ENCODE measurements at regions not wholly inside any gene's neighbourhood (a gene's known extent, or its start where the extent isn't known, plus 50 kb on each side); places are given as distances from the start of the nearest gene placed in this dataset.

DNA sequence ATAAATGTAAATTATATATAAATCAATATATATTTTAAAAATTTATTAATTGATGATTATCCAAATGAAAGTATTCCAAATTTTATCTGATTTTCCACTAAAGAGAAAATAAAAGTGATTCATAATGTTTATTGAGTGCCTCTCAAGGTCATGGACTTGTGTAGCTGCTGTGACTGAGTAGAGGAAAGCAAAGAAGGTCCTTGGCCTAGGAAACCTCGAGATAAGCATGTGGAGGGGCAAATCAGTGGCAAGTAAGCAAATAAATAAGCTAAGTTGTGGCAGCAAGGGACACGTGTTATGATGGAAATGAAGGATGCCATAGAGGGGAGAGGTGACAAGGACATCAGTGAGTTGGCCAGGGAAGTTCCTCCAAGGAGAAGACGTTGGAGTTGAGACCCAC lies 866.1 kb upstream of the ID2 start:
- DNase-seq (ENCODE audit: low read depth): no peak

- DNase-seq (ENCODE audit: low read depth): no peak
Observed at GRCh38 chr2:7816233-7816632, 865.6 kb upstream of the ID2 start.

DNA sequence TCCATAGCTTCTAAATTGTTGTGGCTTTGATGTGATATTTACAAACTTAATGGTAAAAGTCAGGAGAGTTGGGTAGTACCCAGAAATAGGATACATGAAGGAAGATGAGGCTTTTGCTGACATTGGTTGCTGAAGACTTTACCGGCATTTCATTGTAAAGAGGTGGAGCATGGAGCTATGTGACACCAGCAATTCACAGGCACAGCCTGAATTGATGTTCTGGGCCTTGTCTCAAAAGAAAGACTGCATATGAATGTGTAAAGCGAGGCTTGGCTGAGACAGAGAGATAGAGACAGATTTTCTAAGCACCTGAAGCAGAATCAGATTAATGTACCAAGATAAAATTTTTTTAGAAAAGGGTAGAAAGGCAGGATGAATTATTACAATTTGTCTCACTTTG lies 864.9 kb upstream of the ID2 start:
- DNase-seq (ENCODE audit: low read depth): no peak

DNA sequence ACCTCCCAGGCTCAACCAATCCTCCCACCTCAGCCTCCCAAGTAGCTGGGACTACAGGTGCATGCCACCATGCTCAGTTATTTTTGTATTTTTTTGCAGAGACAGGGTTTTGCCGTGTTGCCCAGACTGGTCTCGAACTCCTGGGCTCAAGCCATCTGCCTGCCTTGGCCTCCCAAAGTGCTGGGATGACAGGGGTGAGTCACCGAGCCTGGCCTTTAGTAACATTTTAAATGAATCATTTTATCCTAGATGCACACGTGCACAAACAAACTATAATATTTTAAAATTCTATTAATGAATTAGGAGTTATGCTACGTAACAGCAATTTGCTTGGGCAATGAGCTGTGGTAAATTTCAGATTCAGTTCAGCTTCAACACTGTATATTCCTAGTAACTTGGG lies 862.5 kb upstream of the ID2 start:
- DNase-seq (ENCODE audit: low read depth): peak; percentile 28

- DNase-seq (ENCODE audit: low read depth): no peak
Observed at GRCh38 chr2:7819850-7820249, 862.0 kb upstream of the ID2 start.

DNA sequence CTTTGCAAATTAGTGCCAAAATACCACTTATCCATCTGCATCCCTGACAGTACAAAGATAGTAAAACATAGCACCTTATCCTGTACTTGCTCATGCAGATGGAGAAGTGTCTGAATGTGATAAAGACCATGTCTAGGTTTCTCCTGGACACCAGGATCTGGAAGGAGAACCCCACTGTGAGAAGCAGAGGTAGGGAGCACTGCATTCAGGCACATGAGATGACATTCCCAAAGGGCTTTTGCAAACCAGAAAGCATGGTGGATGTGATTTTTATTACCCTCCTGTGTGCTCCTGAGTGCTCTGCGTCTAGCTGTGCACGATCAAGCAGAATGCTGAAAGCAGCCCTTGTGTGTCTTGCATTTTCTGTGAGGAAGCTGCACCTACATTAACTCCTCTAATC lies 857.6 kb upstream of the ID2 start:
- DNase-seq (ENCODE audit: low read depth): no peak

DNA sequence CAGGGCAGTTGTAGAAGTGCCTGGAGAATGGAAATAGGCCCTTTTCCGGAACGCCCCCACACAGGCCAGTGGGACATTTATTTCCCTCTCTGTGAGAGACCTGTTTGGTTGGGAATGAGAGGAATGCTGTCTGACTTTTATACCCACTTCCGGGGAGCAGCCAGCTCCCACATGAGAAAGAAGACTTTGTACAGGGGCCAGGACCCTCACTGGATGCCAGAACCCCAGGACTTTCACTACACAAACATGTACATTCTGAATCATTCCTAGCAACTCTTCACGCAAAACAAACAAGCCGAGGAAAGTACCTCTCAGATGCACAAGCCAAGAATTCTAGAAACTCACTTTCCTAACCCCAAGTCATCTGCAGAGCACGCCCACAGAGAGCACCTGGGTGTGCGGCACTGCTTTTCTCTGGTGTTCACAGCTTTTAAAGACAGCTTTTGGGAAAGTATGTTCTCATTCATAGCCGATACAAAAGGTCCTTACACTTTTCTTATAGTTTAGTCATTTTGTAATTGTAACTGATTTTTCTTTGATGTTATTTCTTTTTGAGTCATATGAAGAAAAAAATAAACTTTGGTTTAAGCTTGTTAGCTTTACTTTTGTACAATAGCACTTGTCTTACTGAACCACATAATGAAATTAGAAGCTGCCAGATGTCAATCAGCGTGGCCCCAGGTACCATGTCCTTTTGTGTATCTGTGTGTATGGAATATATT lies 856.1 kb upstream of the ID2 start:
- no peak for DNase-seq (ENCODE audit: low read depth)

DNA sequence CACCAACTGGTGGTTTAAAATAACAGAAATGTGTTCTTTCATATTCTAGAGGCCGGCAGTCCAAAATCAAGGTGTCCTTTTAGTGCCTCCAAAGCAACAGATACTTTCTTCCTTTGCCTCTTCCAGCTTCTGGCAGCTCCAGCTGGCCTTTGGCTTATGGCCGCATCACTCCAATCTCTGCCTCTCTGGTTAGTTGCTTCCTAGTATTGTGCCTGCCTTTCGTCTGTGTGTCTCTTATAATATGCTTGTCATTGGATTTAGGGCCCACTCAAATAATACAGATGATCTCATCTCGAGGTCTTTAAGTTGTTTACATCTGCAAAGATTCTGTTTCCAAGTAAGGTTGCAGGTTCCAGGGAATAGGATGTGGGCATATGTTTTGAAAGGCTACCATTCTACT lies 855.2 kb upstream of the ID2 start:
- DNase-seq (ENCODE audit: low read depth): no peak

DNA sequence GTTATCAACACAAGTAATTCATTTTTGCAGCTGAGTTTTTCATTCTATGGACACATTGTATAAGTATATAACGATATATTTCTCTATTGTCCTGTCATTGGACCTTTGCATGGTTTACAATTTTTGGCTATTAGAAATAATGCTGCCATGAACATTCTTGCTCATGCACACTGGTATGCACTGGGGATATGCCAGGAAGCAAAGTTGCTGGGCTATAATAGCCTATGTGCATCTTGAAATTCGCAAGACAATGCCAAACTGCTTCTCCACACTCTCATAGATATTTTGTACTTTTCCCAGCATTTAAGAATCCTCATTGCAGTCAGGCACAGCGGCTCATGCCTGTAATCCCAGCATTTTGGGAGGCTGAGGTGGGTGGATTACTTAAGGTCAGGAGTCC lies 852.6 kb upstream of the ID2 start:
- DNase-seq (ENCODE audit: low read depth): no peak

- no peak for DNase-seq (ENCODE audit: low read depth)
Observed at GRCh38 chr2:7830616-7831015, 851.2 kb upstream of the ID2 start.

DNA sequence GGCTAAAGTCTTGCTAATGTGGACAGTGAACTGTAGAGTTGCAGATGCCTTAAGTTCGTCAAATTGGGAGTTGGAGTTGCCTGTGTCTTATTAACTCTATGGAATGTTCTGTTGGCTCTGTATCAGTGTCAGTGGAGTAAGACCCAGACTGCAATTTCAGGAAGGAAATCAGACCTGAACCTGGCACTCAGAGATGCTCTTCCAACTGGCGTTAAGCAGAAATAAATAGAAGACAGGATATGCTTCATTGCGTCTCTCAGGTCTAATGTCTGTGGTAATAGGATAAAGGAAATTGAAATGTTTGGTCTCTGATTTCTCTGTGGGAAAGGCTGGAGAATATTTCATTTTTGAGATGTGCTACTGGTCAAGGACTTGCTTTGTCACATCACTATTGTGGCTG lies 846.7 kb upstream of the ID2 start:
- no peak for DNase-seq (ENCODE audit: low read depth)

DNA sequence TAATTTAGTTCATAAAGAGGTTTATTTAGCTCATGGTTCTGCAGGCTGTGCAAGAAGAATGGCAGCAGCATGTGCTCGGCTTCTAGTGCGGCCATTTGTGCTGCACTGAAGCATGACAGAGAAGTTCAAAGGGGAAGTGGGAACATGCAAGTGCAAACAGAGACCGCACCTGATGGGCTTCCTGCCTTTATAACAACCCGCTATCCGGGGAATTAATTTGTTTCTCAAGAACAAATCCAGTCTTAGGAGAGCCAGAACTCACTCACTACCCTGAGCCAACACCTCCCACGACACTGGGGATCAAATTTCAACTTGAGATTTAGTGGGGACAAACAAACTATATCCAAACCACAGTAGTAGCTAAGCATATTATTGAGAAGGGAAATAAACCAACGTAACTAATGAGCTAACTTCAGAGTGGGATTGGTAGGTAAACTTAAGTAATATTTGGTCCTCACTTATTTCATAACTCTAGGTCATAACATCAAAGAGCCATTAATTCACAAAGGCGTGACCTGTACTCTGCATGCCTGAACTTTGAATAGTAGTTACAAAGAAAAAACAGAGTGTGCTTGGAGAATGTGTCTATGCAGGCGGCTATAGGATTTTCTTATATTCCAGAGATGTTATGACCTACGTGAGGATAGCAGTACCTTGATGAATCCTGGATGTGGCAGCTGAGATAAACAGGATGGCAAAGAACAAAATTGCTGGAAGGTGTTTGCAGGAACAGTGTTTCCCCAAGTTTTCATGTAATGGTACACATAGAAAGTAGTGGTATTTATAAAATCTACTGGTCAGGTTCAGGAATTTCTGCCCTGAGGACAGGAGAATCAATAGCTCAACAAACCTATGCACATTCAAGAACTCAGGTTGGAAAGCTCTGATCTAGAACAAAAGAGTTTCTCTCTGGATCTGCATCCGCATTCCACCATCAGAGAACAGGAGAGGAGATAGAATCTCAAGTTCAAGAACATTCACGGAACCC lies 845.9 kb upstream of the ID2 start:
- DNase-seq (ENCODE audit: low read depth): no peak

GRCh38 chr2:7837237-7837760 lies 844.6 kb upstream of the ID2 start:
- DNase-seq (ENCODE audit: low read depth): no peak

DNA sequence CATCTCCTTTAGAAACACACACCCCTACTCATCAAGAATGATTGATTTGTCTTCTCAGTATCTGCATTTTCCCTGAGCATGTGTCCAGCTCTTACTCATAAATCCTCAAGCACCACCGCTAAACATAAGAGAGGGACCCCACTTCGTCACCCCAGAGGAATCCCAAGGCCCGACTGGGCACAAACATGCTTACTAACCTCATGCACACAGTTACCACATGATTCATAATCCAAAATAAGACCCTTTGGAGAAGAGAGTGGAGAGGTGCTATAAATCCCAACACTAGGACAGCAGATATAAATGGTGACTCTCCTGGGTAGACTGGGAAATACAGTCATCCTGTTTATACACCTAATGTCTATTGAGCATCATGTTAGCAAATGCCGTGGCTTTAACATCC lies 843.2 kb upstream of the ID2 start:
- no peak for DNase-seq (ENCODE audit: low read depth)

DNA sequence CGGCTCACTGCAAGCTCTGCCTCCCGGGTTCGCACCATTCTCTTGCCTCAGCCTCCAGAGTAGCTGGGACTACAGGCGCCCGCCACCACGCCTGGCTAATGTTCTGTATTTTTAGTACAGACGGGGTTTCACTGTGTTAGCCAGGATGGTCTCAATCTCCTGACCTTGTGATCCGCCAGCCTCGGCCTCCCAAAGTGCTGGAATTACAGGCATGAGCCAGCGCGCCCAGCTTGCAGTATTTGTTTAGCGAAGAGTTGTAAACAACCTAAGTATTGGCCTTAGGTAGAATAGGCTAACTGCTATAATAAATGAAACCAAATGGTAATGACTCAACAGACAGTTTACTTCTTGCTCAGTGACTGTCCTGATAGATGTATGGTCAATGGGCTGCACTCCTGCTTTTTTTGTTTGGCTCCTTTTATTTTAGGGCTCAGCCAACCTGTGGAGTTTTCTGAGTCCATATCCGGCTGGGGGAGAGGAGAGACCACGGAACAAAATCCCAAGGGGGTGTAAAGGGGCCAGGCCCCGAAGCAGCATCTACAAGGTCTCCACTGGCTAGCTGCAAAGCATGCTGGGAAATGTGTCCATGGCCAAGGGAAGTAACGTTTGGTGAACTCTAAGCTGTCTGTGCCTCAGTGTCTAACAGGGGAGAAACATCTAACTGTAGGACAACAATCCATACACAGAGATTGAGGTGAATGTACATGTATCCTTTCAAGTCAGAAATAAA lies 841.0 kb upstream of the ID2 start:
- DNase-seq (ENCODE audit: low read depth): no peak

DNA sequence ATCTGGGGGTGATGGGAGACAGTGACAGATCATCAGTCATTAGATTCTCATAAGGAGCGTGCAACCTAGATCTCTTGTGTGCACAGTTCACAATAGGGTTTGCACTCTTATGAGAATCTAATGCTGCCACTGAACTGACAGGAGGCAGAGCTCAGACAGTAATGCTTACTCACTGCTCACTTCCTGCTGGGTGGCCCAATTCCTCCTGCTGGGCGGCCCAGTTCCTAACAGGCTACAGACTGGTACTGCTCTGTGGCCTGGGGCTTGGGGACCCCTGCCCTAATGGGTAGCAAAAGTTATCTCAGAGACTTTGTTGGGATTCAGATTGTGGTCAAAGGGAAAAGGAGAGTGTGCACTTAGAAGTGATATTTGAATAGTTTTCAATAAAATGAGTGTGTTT lies 840.1 kb upstream of the ID2 start:
- no peak for DNase-seq (ENCODE audit: low read depth)

DNA sequence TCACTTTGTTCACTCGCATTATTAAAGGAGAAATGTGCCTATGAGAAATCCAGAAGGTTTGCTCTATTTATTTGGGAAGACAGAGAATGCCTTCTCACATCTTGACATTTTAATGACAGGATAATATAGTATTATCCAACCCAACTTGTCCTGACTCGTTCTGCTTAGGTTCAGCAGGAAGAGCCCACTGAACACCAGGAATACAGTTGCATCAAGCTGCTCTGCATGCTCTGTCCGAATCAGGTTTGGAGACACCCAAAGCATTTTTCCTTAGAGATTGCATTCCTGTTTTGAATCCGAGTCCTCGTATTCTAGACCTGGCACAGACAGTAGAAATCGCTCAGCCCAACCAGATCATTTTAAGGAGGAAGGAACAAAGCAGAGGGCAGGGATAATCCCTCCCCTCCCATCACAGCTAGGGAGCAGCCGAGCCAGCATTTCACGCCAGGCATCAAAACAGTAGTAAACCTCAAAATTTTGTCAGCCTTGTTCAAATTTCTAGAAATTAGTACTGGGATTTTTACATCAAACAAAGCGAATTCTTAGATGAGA lies 837.4 kb upstream of the ID2 start:
- no peak for DNase-seq (ENCODE audit: low read depth)

GRCh38 chr2:7845332-7845731 lies 836.5 kb upstream of the ID2 start:
- DNase-seq (ENCODE audit: low read depth): peak; percentile 85

GRCh38 chr2:7846607-7847006 lies 835.2 kb upstream of the ID2 start:
- DNase-seq (ENCODE audit: low read depth): no peak

DNA sequence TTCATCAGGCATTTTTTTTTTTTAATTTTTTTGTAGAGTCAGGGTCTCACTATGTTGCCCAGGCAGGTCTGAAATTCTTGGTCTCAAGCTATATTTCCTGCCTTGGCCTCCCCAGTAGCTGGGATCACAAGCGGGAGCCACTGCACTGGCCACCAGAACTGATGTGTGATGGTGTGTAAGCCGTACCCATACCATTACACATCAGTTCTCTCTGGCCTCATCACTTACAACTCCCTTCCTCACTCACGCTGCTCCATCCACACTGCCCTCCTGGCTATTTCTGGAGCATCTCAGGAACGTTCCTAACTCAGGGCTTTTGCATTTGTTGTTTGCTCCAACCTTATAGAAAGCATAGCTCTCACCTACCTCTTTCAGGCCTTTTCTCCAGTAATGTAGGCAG lies 834.5 kb upstream of the ID2 start:
- DNase-seq (ENCODE audit: low read depth): no peak

- no peak for DNase-seq (ENCODE audit: low read depth)
Observed at GRCh38 chr2:7849027-7849426, 832.8 kb upstream of the ID2 start.

DNA sequence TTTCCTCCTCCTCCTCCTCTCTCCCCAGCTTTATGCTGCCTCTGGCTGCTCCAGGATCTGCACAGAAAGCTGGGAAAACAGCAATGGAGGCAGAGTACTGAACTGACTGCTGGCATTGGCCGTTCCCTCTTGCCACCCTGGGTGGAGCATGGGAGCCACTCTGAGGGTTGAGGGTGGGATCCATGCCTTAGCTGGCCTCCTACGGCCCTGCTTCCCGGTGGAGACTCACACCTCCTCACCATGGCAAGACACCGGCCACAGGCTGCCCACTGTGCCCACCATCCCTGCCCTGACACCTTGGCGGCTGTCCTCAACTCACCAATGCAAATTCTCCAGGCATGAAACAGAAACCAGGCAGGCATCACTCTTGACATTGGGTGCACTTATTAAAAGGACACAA lies 832.3 kb upstream of the ID2 start:
- DNase-seq (ENCODE audit: low read depth): no peak
